ENCODE measurements at regions not wholly inside any gene's neighbourhood (a gene's known extent, or its start where the extent isn't known, plus 50 kb on each side); places are given as distances from the start of the nearest gene placed in this dataset.

DNA sequence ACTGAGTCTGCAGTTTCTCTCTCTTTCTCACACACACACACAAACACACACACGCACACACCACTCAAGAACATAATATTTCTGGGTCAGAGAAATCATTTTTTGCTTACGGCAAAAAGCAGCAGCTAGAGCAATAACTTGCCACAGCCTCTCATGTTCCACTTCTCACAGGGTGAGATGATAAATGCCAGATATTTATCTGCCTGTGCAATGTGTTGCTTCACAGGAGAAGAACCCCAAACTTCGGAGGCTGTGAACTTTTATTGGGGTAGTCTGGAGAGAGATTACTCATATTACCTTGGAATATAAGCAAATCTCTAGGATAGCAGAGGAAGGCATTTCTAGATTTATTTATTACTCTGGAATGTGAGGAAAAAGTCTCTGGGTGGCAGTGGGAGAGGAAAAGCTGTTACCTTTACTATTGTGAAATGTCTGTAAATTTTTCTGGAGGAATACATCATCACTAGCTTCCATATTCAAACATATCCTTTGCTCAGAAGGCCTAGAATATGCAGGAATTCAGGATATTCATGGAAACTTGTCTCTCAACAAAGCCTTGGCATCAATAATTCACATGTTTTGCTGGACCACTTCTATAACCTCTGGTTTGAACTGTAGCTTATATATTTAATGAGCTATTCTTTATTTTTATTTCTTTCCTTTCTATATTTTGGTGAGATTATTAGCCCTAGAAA is 369.2 kb downstream of the NSUN3 start:
- TF ChIP-seq, protein P1, sequence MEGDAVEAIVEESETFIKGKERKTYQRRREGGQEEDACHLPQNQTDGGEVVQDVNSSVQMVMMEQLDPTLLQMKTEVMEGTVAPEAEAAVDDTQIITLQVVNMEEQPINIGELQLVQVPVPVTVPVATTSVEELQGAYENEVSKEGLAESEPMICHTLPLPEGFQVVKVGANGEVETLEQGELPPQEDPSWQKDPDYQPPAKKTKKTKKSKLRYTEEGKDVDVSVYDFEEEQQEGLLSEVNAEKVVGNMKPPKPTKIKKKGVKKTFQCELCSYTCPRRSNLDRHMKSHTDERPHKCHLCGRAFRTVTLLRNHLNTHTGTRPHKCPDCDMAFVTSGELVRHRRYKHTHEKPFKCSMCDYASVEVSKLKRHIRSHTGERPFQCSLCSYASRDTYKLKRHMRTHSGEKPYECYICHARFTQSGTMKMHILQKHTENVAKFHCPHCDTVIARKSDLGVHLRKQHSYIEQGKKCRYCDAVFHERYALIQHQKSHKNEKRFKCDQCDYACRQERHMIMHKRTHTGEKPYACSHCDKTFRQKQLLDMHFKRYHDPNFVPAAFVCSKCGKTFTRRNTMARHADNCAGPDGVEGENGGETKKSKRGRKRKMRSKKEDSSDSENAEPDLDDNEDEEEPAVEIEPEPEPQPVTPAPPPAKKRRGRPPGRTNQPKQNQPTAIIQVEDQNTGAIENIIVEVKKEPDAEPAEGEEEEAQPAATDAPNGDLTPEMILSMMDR (conservative IDR thresholded peaks at IDR 0.05; ENCODE audit: low read depth in 2 of 2): no peak
- TF ChIP-seq EZH2 (IDR thresholded peaks at IDR 0.05; ENCODE audit: low read depth, unreplicated experiment) (no peak), STAT1 (IDR thresholded peaks at IDR 0.05; ENCODE audit: unreplicated experiment) (no peak), NANOG (IDR thresholded peaks at IDR 0.05; ENCODE audit: borderline replicate concordance) (no peak)
- TF ChIP-seq, protein P2, sequence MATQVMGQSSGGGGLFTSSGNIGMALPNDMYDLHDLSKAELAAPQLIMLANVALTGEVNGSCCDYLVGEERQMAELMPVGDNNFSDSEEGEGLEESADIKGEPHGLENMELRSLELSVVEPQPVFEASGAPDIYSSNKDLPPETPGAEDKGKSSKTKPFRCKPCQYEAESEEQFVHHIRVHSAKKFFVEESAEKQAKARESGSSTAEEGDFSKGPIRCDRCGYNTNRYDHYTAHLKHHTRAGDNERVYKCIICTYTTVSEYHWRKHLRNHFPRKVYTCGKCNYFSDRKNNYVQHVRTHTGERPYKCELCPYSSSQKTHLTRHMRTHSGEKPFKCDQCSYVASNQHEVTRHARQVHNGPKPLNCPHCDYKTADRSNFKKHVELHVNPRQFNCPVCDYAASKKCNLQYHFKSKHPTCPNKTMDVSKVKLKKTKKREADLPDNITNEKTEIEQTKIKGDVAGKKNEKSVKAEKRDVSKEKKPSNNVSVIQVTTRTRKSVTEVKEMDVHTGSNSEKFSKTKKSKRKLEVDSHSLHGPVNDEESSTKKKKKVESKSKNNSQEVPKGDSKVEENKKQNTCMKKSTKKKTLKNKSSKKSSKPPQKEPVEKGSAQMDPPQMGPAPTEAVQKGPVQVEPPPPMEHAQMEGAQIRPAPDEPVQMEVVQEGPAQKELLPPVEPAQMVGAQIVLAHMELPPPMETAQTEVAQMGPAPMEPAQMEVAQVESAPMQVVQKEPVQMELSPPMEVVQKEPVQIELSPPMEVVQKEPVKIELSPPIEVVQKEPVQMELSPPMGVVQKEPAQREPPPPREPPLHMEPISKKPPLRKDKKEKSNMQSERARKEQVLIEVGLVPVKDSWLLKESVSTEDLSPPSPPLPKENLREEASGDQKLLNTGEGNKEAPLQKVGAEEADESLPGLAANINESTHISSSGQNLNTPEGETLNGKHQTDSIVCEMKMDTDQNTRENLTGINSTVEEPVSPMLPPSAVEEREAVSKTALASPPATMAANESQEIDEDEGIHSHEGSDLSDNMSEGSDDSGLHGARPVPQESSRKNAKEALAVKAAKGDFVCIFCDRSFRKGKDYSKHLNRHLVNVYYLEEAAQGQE (IDR thresholded peaks at IDR 0.05; ENCODE audit: unreplicated experiment): no peak

Measured in GM23338 (cell line).